DOHH2 (cell line): ENCODE measurements at regions not wholly inside any gene's neighbourhood (a gene's known extent, or its start where the extent isn't known, plus 50 kb on each side); places are given as distances from the start of the nearest gene placed in this dataset.
"Not testable (repeated sequence)": the region's sequence is repeated elsewhere in the genome, so short reads cannot be mapped to it uniquely, and the experiment has no call there.

Source experiments
- H3F3A ChIP-seq: fragments of 200-600 bp; sonication (generic), shearing (Covaris generic); 2 replicates; pipeline ENCODE4 v1.6.0; 2016; ENCODE audit warnings: antibody characterized with exemption, mild to moderate bottlenecking; ENCODE audit not compliant: control insufficient read depth, insufficient read depth
- H3K27ac ChIP-seq: fragments of 200-600 bp; sonication (generic); 2 replicates; pipeline ENCODE4 v1.5.1; 2014; ENCODE audit warnings: low read depth, mild to moderate bottlenecking, low read length, moderate library complexity
- H3K27me3 ChIP-seq: fragments of 200-600 bp; sonication (generic); 2 replicates; pipeline ENCODE4 v1.6.1; 2014; ENCODE audit warnings: mild to moderate bottlenecking, low read length, mixed read lengths; ENCODE audit not compliant: control insufficient read depth
- H3K36me3 ChIP-seq: fragments of 200-600 bp; sonication (generic); 2 replicates; pipeline ENCODE4 v1.6.1; 2014; ENCODE audit warnings: mild to moderate bottlenecking, low read length, moderate library complexity, mixed read lengths; ENCODE audit not compliant: control insufficient read depth
- H3K4me1 ChIP-seq: fragments of 200-600 bp; sonication (generic); 2 replicates; pipeline ENCODE4 v1.6.1; 2014; ENCODE audit warnings: mild to moderate bottlenecking, low read length, mixed read lengths; ENCODE audit not compliant: control insufficient read depth
- H3K4me2 ChIP-seq: fragments of 200-600 bp; sonication (generic); 2 replicates; pipeline ENCODE4 v1.6.0; 2014; ENCODE audit warnings: mild to moderate bottlenecking, low read length, moderate library complexity
- H3K4me3 ChIP-seq: fragments of 200-600 bp; sonication (generic); 2 replicates; pipeline ENCODE4 v1.5.1; 2014; ENCODE audit warnings: mild to moderate bottlenecking, low read length, mixed read lengths
- H3K79me2 ChIP-seq: fragments of 200-600 bp; sonication (generic); 2 replicates; pipeline ENCODE4 v1.6.1; 2014; ENCODE audit warnings: mild to moderate bottlenecking, low read length, mixed read lengths; ENCODE audit not compliant: control insufficient read depth
- H3K9me2 ChIP-seq: fragments of 200-600 bp; sonication (generic); replicated peaks from 2 replicates; pipeline ENCODE4 v1.6.1; 2014; ENCODE audit warnings: mild to moderate bottlenecking, low read length, mixed read lengths; ENCODE audit not compliant: control insufficient read depth
- H3K9me3 ChIP-seq: fragments of 200-600 bp; sonication (generic); 2 replicates; pipeline ENCODE4 v1.6.1; 2014; ENCODE audit warnings: antibody characterized with exemption, low read length, mixed read lengths; ENCODE audit not compliant: control insufficient read depth, insufficient read depth
- H4K20me1 ChIP-seq: fragments of 200-600 bp; sonication (generic); 2 replicates; pipeline ENCODE4 v1.6.0; 2014; ENCODE audit warnings: low read depth, mild to moderate bottlenecking, antibody characterized with exemption, low read length, moderate library complexity; ENCODE audit not compliant: control insufficient read depth, insufficient read depth
- CTCF ChIP-seq: fragments of 200-600 bp; sonication (generic); IDR thresholded peaks from one replicate; pipeline ENCODE4 v1.5.1; 2014; ENCODE audit warnings: antibody characterized with exemption, mild to moderate bottlenecking, low read depth, low read length; ENCODE audit not compliant: poor library complexity, severe bottlenecking
- EZH2phosphoT487 ChIP-seq: fragments of 200-600 bp; sonication (generic); IDR thresholded peaks from 2 replicates; pipeline ENCODE4 v1.6.1; 2017; ENCODE audit warnings: borderline replicate concordance, mild to moderate bottlenecking, antibody characterized with exemption, low read length, moderate library complexity, mixed read lengths

- H3K9me3 ChIP-seq, result no peaks in the 10 kb centered on the region
- H3K9me2 ChIP-seq, result no peaks in the 10 kb centered on the region
- TF ChIP-seq EZH2phosphoT487 (no peak), CTCF (no peak)
- no peaks in the 10 kb centered on the region for H3K79me2 ChIP-seq
- no peaks in the 10 kb centered on the region for H3K36me3 ChIP-seq
- H3K4me2 ChIP-seq, result no peak overlapping the region
- peaks cover 11% of the 10 kb centered on the region; the same call in 1 of the 2 replicates for H3K27me3 ChIP-seq
- no peaks in the 10 kb centered on the region for H3K4me1 ChIP-seq
- H3K4me3 ChIP-seq, result no peak overlapping the region
- H4K20me1 ChIP-seq, result no peaks in the 10 kb centered on the region
- H3K27ac ChIP-seq, result no peak overlapping the region
- H3F3A ChIP-seq, result no peaks in the 10 kb centered on the region
These were observed 109.3 kb downstream of the GPX5 start for GRCh38 chr6:28634761-28635546.

GRCh38 chr6:28635547-28636158 lies 110.0 kb downstream of the GPX5 start:
- Histone ChIP-seq H3F3A (no peaks in the 10 kb centered on the region), H3K4me1 (no peaks in the 10 kb centered on the region), H3K9me3 (no peaks in the 10 kb centered on the region), H3K36me3 (no peaks in the 10 kb centered on the region), H3K27me3 (peaks cover 11% of the 10 kb centered on the region; the same call in 1 of the 2 replicates), H3K9me2 (no peaks in the 10 kb centered on the region), H4K20me1 (no peaks in the 10 kb centered on the region), H3K4me3 (no peak overlapping the region), H3K79me2 (no peaks in the 10 kb centered on the region), H3K4me2 (no peak overlapping the region), H3K27ac (no peak overlapping the region)
- no peak for TF ChIP-seq EZH2phosphoT487
- TF ChIP-seq CTCF, result no peak

- Histone ChIP-seq H3K9me3 (no peaks in the 10 kb centered on the region), H3K4me3 (no peak overlapping the region), H3K9me2 (no peaks in the 10 kb centered on the region), H3K4me1 (peaks cover 3% of the 10 kb centered on the region; the same call in 1 of the 2 replicates), H4K20me1 (no peaks in the 10 kb centered on the region), H3K27ac (no peak overlapping the region), H3K4me2 (no peak overlapping the region), H3K27me3 (peaks cover 11% of the 10 kb centered on the region; the same call in 1 of the 2 replicates), H3K79me2 (no peaks in the 10 kb centered on the region), H3K36me3 (no peaks in the 10 kb centered on the region), H3F3A (no peaks in the 10 kb centered on the region)
- TF ChIP-seq CTCF (no peak), EZH2phosphoT487 (no peak)
These were observed 113.2 kb downstream of the GPX5 start for GRCh38 chr6:28638787-28639430.

- H3K4me2 ChIP-seq, result not testable (repeated sequence)
These were observed 114.0 kb downstream of the GPX5 start for GRCh38 chr6:28639445-28640290.

More at GRCh38 chr6:28639445-28640290, 114.0 kb downstream of the GPX5 start:
- H3K27me3 ChIP-seq, result peaks cover 11% of the 10 kb centered on the region; the same call in 1 of the 2 replicates
- not testable (repeated sequence) for H3K9me3 ChIP-seq, H3K4me1 ChIP-seq, H3K9me2 ChIP-seq, H3K4me3 ChIP-seq, H3K36me3 ChIP-seq, H4K20me1 ChIP-seq, H3F3A ChIP-seq, H3K27ac ChIP-seq, H3K79me2 ChIP-seq
